ENCODE measurements at regions not wholly inside any gene's neighbourhood (a gene's known extent, or its start where the extent isn't known, plus 50 kb on each side); places are given as distances from the start of the nearest gene placed in this dataset.

DNA sequence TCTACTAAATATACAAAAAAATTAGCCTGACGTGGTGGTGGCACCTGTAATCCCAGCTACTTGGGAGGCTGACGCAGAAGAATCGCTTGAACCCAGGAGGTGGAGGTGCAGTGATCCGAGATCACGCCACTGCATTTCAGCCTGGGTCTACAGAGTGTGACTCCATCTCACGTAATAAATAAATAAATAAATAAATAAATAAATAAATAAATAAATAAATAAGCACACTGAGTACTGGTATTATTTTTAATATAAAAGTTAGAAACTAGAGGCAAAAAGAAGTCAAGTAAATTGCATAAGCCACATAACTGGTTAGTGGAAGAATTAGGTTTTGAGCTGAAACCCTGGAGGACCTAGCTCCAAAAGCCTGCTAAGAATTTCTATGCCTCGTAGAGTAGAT is 1262.7 kb upstream of the PABPC4L start:
- TF ChIP-seq, protein P1, sequence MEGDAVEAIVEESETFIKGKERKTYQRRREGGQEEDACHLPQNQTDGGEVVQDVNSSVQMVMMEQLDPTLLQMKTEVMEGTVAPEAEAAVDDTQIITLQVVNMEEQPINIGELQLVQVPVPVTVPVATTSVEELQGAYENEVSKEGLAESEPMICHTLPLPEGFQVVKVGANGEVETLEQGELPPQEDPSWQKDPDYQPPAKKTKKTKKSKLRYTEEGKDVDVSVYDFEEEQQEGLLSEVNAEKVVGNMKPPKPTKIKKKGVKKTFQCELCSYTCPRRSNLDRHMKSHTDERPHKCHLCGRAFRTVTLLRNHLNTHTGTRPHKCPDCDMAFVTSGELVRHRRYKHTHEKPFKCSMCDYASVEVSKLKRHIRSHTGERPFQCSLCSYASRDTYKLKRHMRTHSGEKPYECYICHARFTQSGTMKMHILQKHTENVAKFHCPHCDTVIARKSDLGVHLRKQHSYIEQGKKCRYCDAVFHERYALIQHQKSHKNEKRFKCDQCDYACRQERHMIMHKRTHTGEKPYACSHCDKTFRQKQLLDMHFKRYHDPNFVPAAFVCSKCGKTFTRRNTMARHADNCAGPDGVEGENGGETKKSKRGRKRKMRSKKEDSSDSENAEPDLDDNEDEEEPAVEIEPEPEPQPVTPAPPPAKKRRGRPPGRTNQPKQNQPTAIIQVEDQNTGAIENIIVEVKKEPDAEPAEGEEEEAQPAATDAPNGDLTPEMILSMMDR (IDR thresholded peaks at IDR 0.05; ENCODE audit: insufficient read depth, low read depth, low read length): no peak
- no peak for TF ChIP-seq EZH2 (IDR thresholded peaks at IDR 0.05; ENCODE audit: insufficient read depth, low read length)

All from astrocyte (in vitro differentiated cells and primary cell).